ENCODE measurements at regions not wholly inside any gene's neighbourhood (a gene's known extent, or its start where the extent isn't known, plus 50 kb on each side); places are given as distances from the start of the nearest gene placed in this dataset.

- no peak overlapping the region for H3K4me3 ChIP-seq (ENCODE audit: low read depth, low read length)
- no peak for TF ChIP-seq CTCF (IDR thresholded peaks at IDR 0.05; ENCODE audit: low read depth, low read length, missing control alignments)
- no peak for DNase-seq (ENCODE audit: low read depth)
Observed at GRCh38 chr10:10855151-10855581, 162.5 kb upstream of the CELF2 start.

GRCh38 chr10:10860455-10860976 is 157.2 kb upstream of the CELF2 start:
- TF ChIP-seq CTCF (IDR thresholded peaks at IDR 0.05; ENCODE audit: low read depth, low read length, missing control alignments): no peak
- H3K4me3 ChIP-seq (ENCODE audit: low read depth, low read length): no peak overlapping the region
- no peak for DNase-seq (ENCODE audit: low read depth)

- no peak for TF ChIP-seq CTCF (IDR thresholded peaks at IDR 0.05; ENCODE audit: low read depth, low read length, missing control alignments)
- DNase-seq (ENCODE audit: low read depth): no peak
- no peak overlapping the region for H3K4me3 ChIP-seq (ENCODE audit: low read depth, low read length)
Observed at GRCh38 chr10:10865303-10865702, 152.4 kb upstream of the CELF2 start.

- no peak overlapping the region for H3K4me3 ChIP-seq (ENCODE audit: low read depth, low read length)
- TF ChIP-seq CTCF (IDR thresholded peaks at IDR 0.05; ENCODE audit: low read depth, low read length, missing control alignments): no peak
- no peak for DNase-seq (ENCODE audit: low read depth)
Observed at GRCh38 chr10:10865913-10866312, 151.8 kb upstream of the CELF2 start.

GRCh38 chr10:10869592-10869991 is 148.1 kb upstream of the CELF2 start:
- no peak for TF ChIP-seq CTCF (IDR thresholded peaks at IDR 0.05; ENCODE audit: low read depth, low read length, missing control alignments)
- H3K4me3 ChIP-seq (ENCODE audit: low read depth, low read length): no peak overlapping the region
- peak; percentile 15 for DNase-seq (ENCODE audit: low read depth)

GRCh38 chr10:10870523-10871241 is 147.0 kb upstream of the CELF2 start:
- no peak overlapping the region for H3K4me3 ChIP-seq (ENCODE audit: low read depth, low read length)

More at GRCh38 chr10:10870523-10871241, 147.0 kb upstream of the CELF2 start:
- no peak for TF ChIP-seq CTCF (IDR thresholded peaks at IDR 0.05; ENCODE audit: low read depth, low read length, missing control alignments)
- DNase-seq (ENCODE audit: low read depth): peak; percentile 22
